SH-SY5Y (cell line): ENCODE measurements at regions not wholly inside any gene's neighbourhood (a gene's known extent, or its start where the extent isn't known, plus 50 kb on each side); places are given as distances from the start of the nearest gene placed in this dataset.

ENCODE experiments used
- GATA2 ChIP-seq: IDR thresholded peaks from 2 replicates; pipeline ENCODE4 v1.6.1; 2011; ENCODE audit warnings: mild to moderate bottlenecking, low read depth, low read length
- GATA3 ChIP-seq: IDR thresholded peaks from 2 replicates; pipeline ENCODE4 v1.6.1; 2011; ENCODE audit warnings: low read depth, mild to moderate bottlenecking, low read length, moderate library complexity

- TF ChIP-seq GATA2 (no peak), GATA3 (no peak)
Measured at GRCh38 chr9:19641046-19641445, 147.8 kb downstream of the SLC24A2 start.
